Bronchial epithelial cell (primary cell): ENCODE measurements at regions not wholly inside any gene's neighbourhood (a gene's known extent, or its start where the extent isn't known, plus 50 kb on each side); places are given as distances from the start of the nearest gene placed in this dataset.

ENCODE experiments used
- DNase-seq: peaks from one replicate; pipeline ENCODE4 v3.0.0-alpha.2; 2010; ENCODE audit warnings: low read depth
- FAIRE-seq: peaks from 2 replicates; lab custom pipeline; 2011; peaks lifted over from hg19 to GRCh38; lab: Jason Lieb, UNC
- H3K27me3 ChIP-seq: 2 replicates; pipeline ENCODE4 v1.5.1; 2011; ENCODE audit warnings: low read length; ENCODE audit not compliant: control insufficient read depth, insufficient read depth
- H3K36me3 ChIP-seq: 2 replicates; pipeline ENCODE4 v1.5.1; 2011; ENCODE audit warnings: low read length; ENCODE audit not compliant: control insufficient read depth, insufficient read depth
- H3K4me3 ChIP-seq: 2 replicates; pipeline ENCODE4 v1.5.1; 2011; ENCODE audit warnings: mild to moderate bottlenecking, low read depth, low read length, control low read depth
- TF ChIP-seq, protein P1 (sequence below): IDR thresholded peaks from 2 replicates; pipeline ENCODE4 v1.5.1; 2011; ENCODE audit warnings: mild to moderate bottlenecking, moderate library complexity, low read length, control low read depth, inconsistent platforms; ENCODE audit not compliant: insufficient read depth, severe bottlenecking

DNA sequence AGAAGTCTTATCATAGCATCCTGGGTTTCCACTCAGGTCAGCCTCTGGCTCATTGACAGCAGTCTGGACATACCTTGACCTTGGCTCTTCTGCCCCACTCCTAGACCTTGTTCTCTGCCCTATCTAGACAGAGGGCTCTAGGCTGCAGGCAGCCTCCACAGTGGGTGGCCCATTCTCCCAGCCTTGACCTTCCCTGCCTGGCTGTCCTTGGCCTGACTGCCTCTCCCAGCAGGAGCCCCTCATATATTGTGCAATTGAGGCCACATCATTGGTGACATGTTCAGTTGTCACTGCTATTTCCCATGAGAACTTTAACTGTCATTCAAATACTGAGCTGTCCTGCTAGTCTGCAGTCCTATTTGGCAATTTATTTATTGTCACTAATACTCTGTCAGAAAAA, 503.4 kb downstream of the PLXNA4 start:
- Histone ChIP-seq H3K36me3 (no peaks in the 10 kb centered on the region), H3K4me3 (no peak overlapping the region), H3K27me3 (peaks cover 5% of the 10 kb centered on the region)
- TF ChIP-seq, protein P1, sequence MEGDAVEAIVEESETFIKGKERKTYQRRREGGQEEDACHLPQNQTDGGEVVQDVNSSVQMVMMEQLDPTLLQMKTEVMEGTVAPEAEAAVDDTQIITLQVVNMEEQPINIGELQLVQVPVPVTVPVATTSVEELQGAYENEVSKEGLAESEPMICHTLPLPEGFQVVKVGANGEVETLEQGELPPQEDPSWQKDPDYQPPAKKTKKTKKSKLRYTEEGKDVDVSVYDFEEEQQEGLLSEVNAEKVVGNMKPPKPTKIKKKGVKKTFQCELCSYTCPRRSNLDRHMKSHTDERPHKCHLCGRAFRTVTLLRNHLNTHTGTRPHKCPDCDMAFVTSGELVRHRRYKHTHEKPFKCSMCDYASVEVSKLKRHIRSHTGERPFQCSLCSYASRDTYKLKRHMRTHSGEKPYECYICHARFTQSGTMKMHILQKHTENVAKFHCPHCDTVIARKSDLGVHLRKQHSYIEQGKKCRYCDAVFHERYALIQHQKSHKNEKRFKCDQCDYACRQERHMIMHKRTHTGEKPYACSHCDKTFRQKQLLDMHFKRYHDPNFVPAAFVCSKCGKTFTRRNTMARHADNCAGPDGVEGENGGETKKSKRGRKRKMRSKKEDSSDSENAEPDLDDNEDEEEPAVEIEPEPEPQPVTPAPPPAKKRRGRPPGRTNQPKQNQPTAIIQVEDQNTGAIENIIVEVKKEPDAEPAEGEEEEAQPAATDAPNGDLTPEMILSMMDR = no peak
- no peak for DNase-seq
- FAIRE-seq = no peak

DNA sequence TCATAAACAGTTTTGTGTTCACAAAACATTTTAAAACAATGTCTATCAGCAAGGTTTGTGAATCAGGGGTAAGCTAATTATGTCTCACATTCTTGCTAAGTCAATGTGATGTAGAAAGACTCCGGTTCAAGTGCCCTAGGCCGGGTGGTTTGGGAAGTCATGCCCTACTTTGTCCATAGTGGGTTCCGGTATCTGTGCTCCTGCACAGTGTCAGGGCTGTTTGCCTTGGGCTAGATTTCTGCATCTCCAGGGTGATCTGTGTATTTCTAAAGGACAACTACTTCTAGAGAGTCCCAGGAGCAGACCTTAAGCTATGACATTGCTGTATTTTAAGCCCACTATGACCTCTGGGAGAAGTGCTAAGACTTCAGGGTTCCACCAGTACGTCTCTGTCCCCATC, 504.1 kb downstream of the PLXNA4 start:
- TF ChIP-seq, protein P1 = no peak
- FAIRE-seq (no peak), DNase-seq (no peak)
- no peak overlapping the region for H3K4me3 ChIP-seq
- H3K27me3 ChIP-seq = peaks cover 5% of the 10 kb centered on the region
- no peaks in the 10 kb centered on the region for H3K36me3 ChIP-seq

DNA sequence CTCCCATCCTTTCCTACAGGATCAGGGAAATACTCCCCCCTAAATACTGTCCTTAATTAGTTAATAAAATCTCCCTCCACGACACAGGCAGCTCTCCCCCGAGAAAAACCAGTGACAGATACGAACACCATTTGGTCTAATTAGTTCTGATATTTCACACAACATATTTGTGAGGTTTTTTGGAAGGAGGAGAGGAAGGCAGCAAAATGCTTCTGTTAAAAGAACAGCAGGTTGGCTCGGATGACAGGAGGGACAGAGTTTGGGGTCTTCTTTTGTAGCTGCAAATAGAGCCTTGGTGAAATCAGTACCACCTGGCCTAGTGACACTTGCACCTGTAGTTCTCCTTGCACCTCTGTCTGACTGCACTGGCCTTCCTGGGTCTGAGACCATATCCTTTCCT, 507.0 kb downstream of the PLXNA4 start:
- TF ChIP-seq, protein P1 = no peak
- DNase-seq (no peak), FAIRE-seq (no peak)
- Histone ChIP-seq H3K27me3 (no peaks in the 10 kb centered on the region), H3K36me3 (no peaks in the 10 kb centered on the region), H3K4me3 (no peak overlapping the region)

DNA sequence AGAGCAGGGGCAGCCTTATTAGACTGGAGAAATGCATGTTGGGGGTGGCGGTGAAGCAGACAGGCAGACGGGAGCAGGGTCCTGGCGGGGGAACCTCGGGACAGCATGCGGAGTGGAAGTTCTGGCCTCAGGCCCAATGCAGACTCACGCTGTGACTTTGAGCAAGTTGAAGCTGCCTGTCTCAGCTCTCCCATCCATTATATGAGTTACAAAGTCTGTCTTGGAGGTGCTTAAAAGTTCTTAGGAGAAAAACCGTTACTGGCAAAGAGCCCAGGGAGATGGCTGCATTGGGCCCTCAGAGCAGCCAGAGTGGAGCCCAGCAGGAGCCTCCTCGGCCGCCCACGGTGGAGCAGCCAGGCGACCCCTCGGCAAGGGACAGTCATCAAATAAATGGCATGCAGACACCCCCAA, 509.5 kb downstream of the PLXNA4 start:
- H3K4me3 ChIP-seq = no peak overlapping the region
- DNase-seq (no peak), FAIRE-seq (no peak)
- no peaks in the 10 kb centered on the region for H3K36me3 ChIP-seq
- no peaks in the 10 kb centered on the region for H3K27me3 ChIP-seq
- TF ChIP-seq, protein P1 = no peak

DNA sequence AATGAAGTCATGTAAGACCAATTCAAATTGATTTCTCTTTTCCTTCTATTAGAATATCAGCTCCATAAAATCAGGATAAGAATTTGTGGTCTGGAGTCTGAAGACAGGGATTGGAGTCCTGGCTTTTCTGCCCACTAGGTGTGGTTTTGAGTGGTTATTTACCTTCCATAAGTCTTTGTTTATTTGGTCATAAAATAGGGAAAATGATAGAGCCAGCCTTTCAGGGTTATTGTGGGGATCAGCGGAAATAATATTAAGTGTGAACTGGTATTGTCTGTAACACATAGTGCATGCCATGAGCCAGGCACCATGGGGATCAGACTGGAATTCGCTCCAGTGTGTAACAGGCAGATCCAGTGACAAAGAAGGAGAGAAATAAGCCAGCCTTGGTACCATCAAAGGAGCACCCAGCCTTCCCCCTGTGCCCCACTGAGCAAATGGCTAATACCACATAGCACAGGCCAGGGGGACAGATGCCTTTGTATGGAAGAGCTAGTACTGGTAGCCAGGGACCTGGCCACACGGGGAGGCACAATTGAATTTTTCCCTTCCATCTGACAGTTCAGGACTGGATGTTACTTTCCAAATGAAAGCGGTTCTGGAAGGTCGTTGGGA, 509.7 kb upstream of the PODXL start:
- TF ChIP-seq, protein P1 = no peak
- FAIRE-seq (no peak), DNase-seq (no peak)
- no peaks in the 10 kb centered on the region for H3K36me3 ChIP-seq
- H3K27me3 ChIP-seq = no peaks in the 10 kb centered on the region
- H3K4me3 ChIP-seq = no peak overlapping the region
